Liver (tissue), 7 donors: ENCODE measurements at regions not wholly inside any gene's neighbourhood (a gene's known extent, or its start where the extent isn't known, plus 50 kb on each side); places are given as distances from the start of the nearest gene placed in this dataset.

Experiments
- DNase-seq: peaks from one replicate; pipeline ENCODE4 v3.0.0-alpha.2; 2017; ENCODE audit warnings: low spot score
- H3K27ac ChIP-seq, 2 donors: one replicate each; pipeline ENCODE4 v1.7.0; 2013; ENCODE audit warnings: inconsistent platforms in 2 of 2, low read length in 2 of 2, control low read depth in 1 of 2, low read depth in 1 of 2, mild to moderate bottlenecking in 1 of 2
- H3K27me3 ChIP-seq, 4 donors: one replicate each; pipeline versions ENCODE4 v1.6.1 to v1.7.0; 2013; ENCODE audit warnings: low read length in 3 of 4, inconsistent platforms in 1 of 4, mild to moderate bottlenecking in 1 of 4, moderate library complexity in 1 of 4; ENCODE audit not compliant: control insufficient read depth in 4 of 4, insufficient read depth in 4 of 4
- H3K36me3 ChIP-seq, 4 donors: one replicate each; pipeline versions ENCODE4 v1.6.1 to v1.7.0; 2013; ENCODE audit warnings: low read length in 3 of 4, mild to moderate bottlenecking in 3 of 4, low read depth in 1 of 4, moderate library complexity in 1 of 4; ENCODE audit not compliant: control insufficient read depth in 4 of 4, insufficient read depth in 3 of 4
- H3K4me1 ChIP-seq, 4 donors: one replicate each; pipeline versions ENCODE4 v1.6.1 to v1.7.0; 2013; ENCODE audit warnings: low read length in 3 of 4, mild to moderate bottlenecking in 3 of 4, moderate library complexity in 1 of 4; ENCODE audit not compliant: control insufficient read depth in 4 of 4, insufficient read depth in 4 of 4
- H3K4me3 ChIP-seq, 3 donors: one replicate each; pipeline versions ENCODE4 v1.6.1 to v1.7.0; 2013; ENCODE audit warnings: low read length in 3 of 3, control low read depth in 1 of 3, low read depth in 1 of 3, mild to moderate bottlenecking in 1 of 3
- H3K9ac ChIP-seq, 2 donors: one replicate each; pipeline ENCODE4 v1.7.0; 2013; ENCODE audit warnings: low read length in 2 of 2, mild to moderate bottlenecking in 2 of 2, moderate library complexity in 2 of 2, control low read depth in 1 of 2, low read depth in 1 of 2
- H3K9me3 ChIP-seq, 4 donors: one replicate each; pipeline versions ENCODE4 v1.6.1 to v1.7.0; 2013; ENCODE audit warnings: low read length in 3 of 4; ENCODE audit not compliant: control insufficient read depth in 4 of 4
- EGR1 ChIP-seq, 2 donors: IDR thresholded peaks; 2 replicates each; pipeline ENCODE4 v1.6.1; 2016 to 2018; ENCODE audit warnings: antibody characterized with exemption in 2 of 2, low read depth in 2 of 2
- FOXA2 ChIP-seq: IDR thresholded peaks from 2 replicates; pipeline ENCODE4 v1.6.1; 2016; ENCODE audit warnings: antibody characterized with exemption
- GABPA ChIP-seq, 2 donors: IDR thresholded peaks in 1 of 2; conservative IDR thresholded peaks in 1 of 2; 2 replicates each; pipeline ENCODE4 v1.6.1; 2016; ENCODE audit warnings: antibody characterized with exemption in 2 of 2, mild to moderate bottlenecking in 1 of 2, moderate library complexity in 1 of 2
- JUND ChIP-seq, 2 donors: IDR thresholded peaks; 2 replicates each; pipeline ENCODE4 v1.6.1; 2016; ENCODE audit warnings: antibody characterized with exemption in 2 of 2
- RAD21 ChIP-seq, 2 donors: IDR thresholded peaks; 2 replicates each; pipeline ENCODE4 v1.6.1; 2016; ENCODE audit warnings: antibody characterized with exemption in 2 of 2, mild to moderate bottlenecking in 2 of 2
- RXRA ChIP-seq, 2 donors: IDR thresholded peaks; 2 replicates each; pipeline ENCODE4 v1.6.1; 2017 to 2018; ENCODE audit warnings: antibody characterized with exemption in 2 of 2, mild to moderate bottlenecking in 1 of 2
- SP1 ChIP-seq: IDR thresholded peaks from 2 replicates; pipeline ENCODE4 v1.6.1; 2018; ENCODE audit warnings: antibody characterized with exemption, mild to moderate bottlenecking
- YY1 ChIP-seq: IDR thresholded peaks from 2 replicates; pipeline ENCODE4 v1.6.1; 2016; ENCODE audit warnings: antibody characterized with exemption, mild to moderate bottlenecking
- WGBS: extraction: QIAGEN DNeasy Blood & Tissue Kit; methylation state at CpG from one replicate; pipeline ENCODE4 v1.1.7; 2013; 5-methylcytosine and 5-hydroxymethylcytosine counted together
- TF ChIP-seq, protein P1 (sequence below): IDR thresholded peaks from 2 replicates; pipeline ENCODE4 v1.6.1; 2016; ENCODE audit warnings: antibody characterized with exemption
- TF ChIP-seq, protein P2 (sequence below): IDR thresholded peaks from 2 replicates; pipeline ENCODE4 v1.6.1; 2016; ENCODE audit warnings: antibody characterized with exemption, mild to moderate bottlenecking
- donor health status: healthy.
- donor health status: healthy.
- donor health status: healthy.
- donor health status: healthy.

DNA sequence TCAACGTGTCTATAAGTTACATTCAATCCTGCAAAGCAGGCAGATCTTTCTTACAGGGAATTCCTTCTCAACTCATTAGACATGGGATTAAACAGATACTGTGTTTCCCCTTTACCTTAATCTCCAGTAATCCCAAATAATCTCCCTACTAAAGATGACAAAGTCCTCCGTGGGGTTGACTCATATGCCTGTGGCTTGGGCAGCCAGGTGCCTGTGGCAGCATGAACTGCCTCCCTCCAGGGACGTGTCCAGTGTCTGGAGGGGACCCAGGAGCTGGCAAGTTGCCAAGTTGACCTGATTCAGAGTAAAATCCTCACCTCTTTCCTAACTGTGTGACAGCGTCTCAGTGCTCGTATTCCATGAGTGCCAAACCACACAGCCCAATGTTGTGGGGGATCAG, 94.6 kb upstream of the PTCH1 start:
- no peaks in the 10 kb centered on the region for H3K36me3 ChIP-seq
- TF ChIP-seq RXRA (IDR thresholded peaks at IDR 0.05) = no peak
- TF ChIP-seq YY1 = no peak
- no peak for TF ChIP-seq SP1
- TF ChIP-seq, protein P1, sequence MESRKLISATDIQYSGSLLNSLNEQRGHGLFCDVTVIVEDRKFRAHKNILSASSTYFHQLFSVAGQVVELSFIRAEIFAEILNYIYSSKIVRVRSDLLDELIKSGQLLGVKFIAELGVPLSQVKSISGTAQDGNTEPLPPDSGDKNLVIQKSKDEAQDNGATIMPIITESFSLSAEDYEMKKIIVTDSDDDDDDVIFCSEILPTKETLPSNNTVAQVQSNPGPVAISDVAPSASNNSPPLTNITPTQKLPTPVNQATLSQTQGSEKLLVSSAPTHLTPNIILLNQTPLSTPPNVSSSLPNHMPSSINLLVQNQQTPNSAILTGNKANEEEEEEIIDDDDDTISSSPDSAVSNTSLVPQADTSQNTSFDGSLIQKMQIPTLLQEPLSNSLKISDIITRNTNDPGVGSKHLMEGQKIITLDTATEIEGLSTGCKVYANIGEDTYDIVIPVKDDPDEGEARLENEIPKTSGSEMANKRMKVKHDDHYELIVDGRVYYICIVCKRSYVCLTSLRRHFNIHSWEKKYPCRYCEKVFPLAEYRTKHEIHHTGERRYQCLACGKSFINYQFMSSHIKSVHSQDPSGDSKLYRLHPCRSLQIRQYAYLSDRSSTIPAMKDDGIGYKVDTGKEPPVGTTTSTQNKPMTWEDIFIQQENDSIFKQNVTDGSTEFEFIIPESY = no peak
- TF ChIP-seq EGR1 (IDR thresholded peaks at IDR 0.05; ENCODE audit: low read depth in 2 of 2) = no peak
- TF ChIP-seq RAD21 (IDR thresholded peaks at IDR 0.05) = no peak
- TF ChIP-seq GABPA (IDR thresholded peaks at IDR 0.05 in 1 of 2, conservative IDR thresholded peaks at IDR 0.05 in 1 of 2) = no peak
- TF ChIP-seq JUND (IDR thresholded peaks at IDR 0.05) = no peak
- TF ChIP-seq FOXA2 = no peak
- TF ChIP-seq, protein P2, sequence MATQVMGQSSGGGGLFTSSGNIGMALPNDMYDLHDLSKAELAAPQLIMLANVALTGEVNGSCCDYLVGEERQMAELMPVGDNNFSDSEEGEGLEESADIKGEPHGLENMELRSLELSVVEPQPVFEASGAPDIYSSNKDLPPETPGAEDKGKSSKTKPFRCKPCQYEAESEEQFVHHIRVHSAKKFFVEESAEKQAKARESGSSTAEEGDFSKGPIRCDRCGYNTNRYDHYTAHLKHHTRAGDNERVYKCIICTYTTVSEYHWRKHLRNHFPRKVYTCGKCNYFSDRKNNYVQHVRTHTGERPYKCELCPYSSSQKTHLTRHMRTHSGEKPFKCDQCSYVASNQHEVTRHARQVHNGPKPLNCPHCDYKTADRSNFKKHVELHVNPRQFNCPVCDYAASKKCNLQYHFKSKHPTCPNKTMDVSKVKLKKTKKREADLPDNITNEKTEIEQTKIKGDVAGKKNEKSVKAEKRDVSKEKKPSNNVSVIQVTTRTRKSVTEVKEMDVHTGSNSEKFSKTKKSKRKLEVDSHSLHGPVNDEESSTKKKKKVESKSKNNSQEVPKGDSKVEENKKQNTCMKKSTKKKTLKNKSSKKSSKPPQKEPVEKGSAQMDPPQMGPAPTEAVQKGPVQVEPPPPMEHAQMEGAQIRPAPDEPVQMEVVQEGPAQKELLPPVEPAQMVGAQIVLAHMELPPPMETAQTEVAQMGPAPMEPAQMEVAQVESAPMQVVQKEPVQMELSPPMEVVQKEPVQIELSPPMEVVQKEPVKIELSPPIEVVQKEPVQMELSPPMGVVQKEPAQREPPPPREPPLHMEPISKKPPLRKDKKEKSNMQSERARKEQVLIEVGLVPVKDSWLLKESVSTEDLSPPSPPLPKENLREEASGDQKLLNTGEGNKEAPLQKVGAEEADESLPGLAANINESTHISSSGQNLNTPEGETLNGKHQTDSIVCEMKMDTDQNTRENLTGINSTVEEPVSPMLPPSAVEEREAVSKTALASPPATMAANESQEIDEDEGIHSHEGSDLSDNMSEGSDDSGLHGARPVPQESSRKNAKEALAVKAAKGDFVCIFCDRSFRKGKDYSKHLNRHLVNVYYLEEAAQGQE = no peak
- 69% methylated on average over 5 of the region's 5 CpGs for WGBS
- no peaks in the 10 kb centered on the region for H3K4me1 ChIP-seq
- no peak for DNase-seq
- no peaks in the 10 kb centered on the region for H3K27me3 ChIP-seq
- H3K9ac ChIP-seq = no peak overlapping the region
- no peak overlapping the region for H3K4me3 ChIP-seq
- H3K27ac ChIP-seq = no peak overlapping the region
- peaks cover 0 to 2% (median 0%) of the 10 kb centered on the region in 4 donors for H3K9me3 ChIP-seq

DNA sequence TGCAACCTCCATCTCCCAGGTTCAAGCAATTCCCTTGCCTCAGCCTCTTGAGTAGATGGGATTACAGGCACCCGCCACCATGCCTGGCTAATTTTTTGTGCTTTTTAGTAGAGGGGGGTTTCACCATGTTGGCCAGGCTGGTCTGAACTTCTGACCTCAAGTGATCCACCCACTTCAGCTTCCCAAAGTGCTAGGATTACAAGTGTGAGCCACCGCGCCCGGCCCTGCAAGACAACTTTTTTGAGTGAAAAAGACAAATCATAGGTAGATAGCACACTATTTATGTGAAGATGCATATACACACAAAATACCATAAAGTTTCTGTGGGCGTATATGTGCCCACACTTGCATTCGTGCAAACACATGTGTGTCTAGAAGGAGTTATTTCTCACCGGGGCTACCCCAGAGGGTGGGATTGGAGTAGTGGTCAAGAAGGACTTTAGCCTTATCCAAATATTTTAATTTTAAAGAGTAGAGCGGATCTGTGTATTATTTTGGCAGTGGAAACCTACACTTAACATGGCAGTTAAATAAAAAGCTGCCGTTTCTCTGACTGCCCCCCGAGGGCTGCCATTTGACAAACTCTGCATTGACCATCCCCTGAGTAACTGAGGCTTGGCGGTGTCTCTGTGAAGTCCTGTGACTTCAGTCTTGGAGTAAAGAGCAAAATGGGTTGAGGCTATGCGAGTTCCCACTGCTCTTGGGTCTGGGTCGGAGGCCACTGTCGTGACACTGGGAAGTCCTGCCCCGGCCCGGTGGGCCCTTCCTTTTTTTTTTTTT, 93.4 kb upstream of the PTCH1 start:
- TF ChIP-seq, protein P2 = no peak
- DNase-seq = no peak
- H3K4me1 ChIP-seq = no peaks in the 10 kb centered on the region
- H3K36me3 ChIP-seq = no peaks in the 10 kb centered on the region
- H3K27ac ChIP-seq = no peak overlapping the region
- H3K9ac ChIP-seq = no peak overlapping the region
- H3K27me3 ChIP-seq = no peaks in the 10 kb centered on the region
- H3K4me3 ChIP-seq = no peak overlapping the region
- H3K9me3 ChIP-seq = peaks cover 0 to 2% (median 0%) of the 10 kb centered on the region in 4 donors
- 95% methylated on average over 16 of the region's 16 CpGs for WGBS
